Epithelial cell of esophagus (primary cell): ENCODE measurements at regions not wholly inside any gene's neighbourhood (a gene's known extent, or its start where the extent isn't known, plus 50 kb on each side); places are given as distances from the start of the nearest gene placed in this dataset.

ENCODE experiments used
- DNase-seq: peaks from one replicate; pipeline ENCODE4 v3.0.0; 2010; ENCODE audit warnings: low read depth
- H3K4me3 ChIP-seq: 2 replicates; pipeline ENCODE4 v1.5.1; 2011; ENCODE audit warnings: mild to moderate bottlenecking, low read length, control low read depth
- TF ChIP-seq, protein P1 (sequence below): IDR thresholded peaks from 2 replicates; pipeline ENCODE4 v1.5.1; 2011; ENCODE audit warnings: low read depth, mild to moderate bottlenecking, low read length, control low read depth, inconsistent platforms; ENCODE audit not compliant: insufficient read depth; ENCODE audit errors: missing control alignments

- H3K4me3 ChIP-seq: no peak overlapping the region
- TF ChIP-seq, protein P1, sequence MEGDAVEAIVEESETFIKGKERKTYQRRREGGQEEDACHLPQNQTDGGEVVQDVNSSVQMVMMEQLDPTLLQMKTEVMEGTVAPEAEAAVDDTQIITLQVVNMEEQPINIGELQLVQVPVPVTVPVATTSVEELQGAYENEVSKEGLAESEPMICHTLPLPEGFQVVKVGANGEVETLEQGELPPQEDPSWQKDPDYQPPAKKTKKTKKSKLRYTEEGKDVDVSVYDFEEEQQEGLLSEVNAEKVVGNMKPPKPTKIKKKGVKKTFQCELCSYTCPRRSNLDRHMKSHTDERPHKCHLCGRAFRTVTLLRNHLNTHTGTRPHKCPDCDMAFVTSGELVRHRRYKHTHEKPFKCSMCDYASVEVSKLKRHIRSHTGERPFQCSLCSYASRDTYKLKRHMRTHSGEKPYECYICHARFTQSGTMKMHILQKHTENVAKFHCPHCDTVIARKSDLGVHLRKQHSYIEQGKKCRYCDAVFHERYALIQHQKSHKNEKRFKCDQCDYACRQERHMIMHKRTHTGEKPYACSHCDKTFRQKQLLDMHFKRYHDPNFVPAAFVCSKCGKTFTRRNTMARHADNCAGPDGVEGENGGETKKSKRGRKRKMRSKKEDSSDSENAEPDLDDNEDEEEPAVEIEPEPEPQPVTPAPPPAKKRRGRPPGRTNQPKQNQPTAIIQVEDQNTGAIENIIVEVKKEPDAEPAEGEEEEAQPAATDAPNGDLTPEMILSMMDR: no peak
- DNase-seq: no peak
Observed at GRCh38 chr5:13464532-13465193, 479.8 kb downstream of the DNAH5 start.

DNA sequence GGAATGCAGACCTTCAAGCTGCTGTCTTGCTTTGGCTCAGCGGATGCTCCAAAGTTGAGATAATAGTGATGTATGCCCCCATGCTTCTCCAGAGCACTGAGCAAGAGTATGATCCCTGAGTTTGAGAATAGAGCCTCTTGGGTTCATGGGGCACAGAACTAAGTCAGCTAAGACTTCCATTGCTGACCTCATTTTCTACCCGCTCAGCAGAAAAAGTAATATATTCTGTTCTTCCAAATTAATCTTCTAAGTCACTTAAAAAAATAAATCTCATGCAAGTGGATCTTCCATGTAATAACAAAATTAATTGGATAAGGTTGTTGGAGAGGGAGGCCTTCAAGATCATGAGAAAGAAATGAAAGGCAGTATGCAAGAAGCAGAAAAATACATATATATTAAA is 483.9 kb downstream of the DNAH5 start:
- TF ChIP-seq, protein P1: no peak
- no peak overlapping the region for H3K4me3 ChIP-seq
- DNase-seq: no peak

- no peak overlapping the region for H3K4me3 ChIP-seq
- no peak for DNase-seq
- TF ChIP-seq, protein P1: no peak
Observed at GRCh38 chr5:13454050-13454449, 490.4 kb downstream of the DNAH5 start.

DNA sequence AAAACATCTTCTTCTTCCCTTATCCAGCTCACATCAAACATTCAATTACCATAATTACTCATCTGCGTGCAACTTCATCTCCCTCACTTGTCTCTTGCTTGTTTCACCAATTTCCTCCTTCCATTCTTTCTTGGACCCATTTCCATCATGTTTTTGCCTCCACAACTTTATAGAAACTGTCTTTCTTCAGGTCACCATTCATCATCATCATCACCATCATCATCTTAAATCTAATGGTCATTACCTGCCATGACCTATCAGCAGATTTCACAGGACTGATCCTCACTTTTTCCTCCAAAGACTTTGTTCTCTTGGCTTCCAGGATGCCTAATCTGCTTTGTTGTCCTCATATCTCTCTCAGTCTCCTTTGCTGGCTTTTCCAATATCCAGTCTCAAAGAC is 495.6 kb downstream of the DNAH5 start:
- TF ChIP-seq, protein P1: no peak
- DNase-seq: no peak
- H3K4me3 ChIP-seq: no peak overlapping the region

DNA sequence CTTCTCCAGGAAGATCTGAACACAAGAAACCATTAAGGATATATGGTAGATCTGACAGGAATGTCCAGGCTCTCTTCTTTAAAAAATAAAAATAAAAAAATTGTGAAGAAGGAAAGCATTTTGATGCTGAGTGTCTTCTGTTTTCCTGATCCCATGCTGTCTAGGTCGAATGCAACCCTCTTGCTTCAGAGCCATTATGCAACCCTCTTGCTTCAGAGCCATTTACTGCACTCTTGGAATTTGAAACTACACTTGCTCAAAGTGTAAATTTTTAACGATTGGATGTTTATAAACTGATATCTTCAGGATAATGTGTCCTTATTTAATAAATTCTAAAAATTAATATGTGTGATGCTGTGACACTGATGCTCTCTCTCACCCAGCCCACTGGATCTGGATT is 505.1 kb downstream of the DNAH5 start:
- DNase-seq: no peak
- TF ChIP-seq, protein P1: no peak
- H3K4me3 ChIP-seq: no peak overlapping the region

GRCh38 chr5:13427827-13428557 is 516.5 kb downstream of the DNAH5 start:
- no peak for DNase-seq
- TF ChIP-seq, protein P1: no peak
- H3K4me3 ChIP-seq: no peak overlapping the region

GRCh38 chr5:13412040-13412595 is 532.4 kb downstream of the DNAH5 start:
- TF ChIP-seq, protein P1: no peak
- H3K4me3 ChIP-seq: no peak overlapping the region
- DNase-seq: peak; percentile 2
